B cell (primary cell): ENCODE measurements at regions not wholly inside any gene's neighbourhood (a gene's known extent, or its start where the extent isn't known, plus 50 kb on each side); places are given as distances from the start of the nearest gene placed in this dataset.

Experiments
- CTCF ChIP-seq: fragments of 200-600 bp; IDR thresholded peaks from one replicate; pipeline ENCODE4 v1.8.0; 2022; ENCODE audit warnings: antibody characterized with exemption, mild to moderate bottlenecking
- EZH2 ChIP-seq: IDR thresholded peaks from 2 replicates; pipeline ENCODE4 v1.6.1; 2012; ENCODE audit warnings: borderline replicate concordance, low read depth, mild to moderate bottlenecking, moderate library complexity, low read length; ENCODE audit not compliant: insufficient read depth, poor library complexity, severe bottlenecking

- TF ChIP-seq CTCF (no peak), EZH2 (no peak)
Observed at GRCh38 chrX:112967341-112967740, 126.7 kb upstream of the AMOT start.
